A549 (cell line): ENCODE measurements at regions not wholly inside any gene's neighbourhood (a gene's known extent, or its start where the extent isn't known, plus 50 kb on each side); places are given as distances from the start of the nearest gene placed in this dataset.

ENCODE experiments used
- ATAC-seq, 2 experiments: fragments of 200-7000 bp in 1 of 2; fragments of >200 bp in 1 of 2; cut with Nextera tagmentation in 1 of 2; cut with Tn5 transposase in 1 of 2; 3 replicates each; pipeline versions ENCODE4 v1.8.0 to v1.9.1; 2018 to 2020; ENCODE audit warnings: mild to moderate bottlenecking in 1 of 2, moderate library complexity in 1 of 2
- CTCF ChIA-PET: fragments of 300-600 bp; sonication (Branson Sonifier 250); formaldehyde crosslinking; extraction: SDS; loops from one replicate; lab custom pipeline; 2021; ENCODE audit warnings: antibody characterized with exemption, inconsistent platforms; lab: Yijun Ruan, JAX
- POLR2A ChIA-PET: fragments of 350-600 bp; formaldehyde crosslinking; extraction: SDS; loops from one replicate; lab custom pipeline; 2021; ENCODE audit warnings: antibody characterized with exemption, inconsistent platforms; lab: Yijun Ruan, JAX
- DNase-seq, 2 experiments: peaks; one replicate each; pipeline versions ENCODE4 v3.0.0 to v3.0.0-alpha.2; 2011 to 2016; ENCODE audit warnings: low read depth in 1 of 2, low spot score in 1 of 2
- FAIRE-seq: peaks from 2 replicates; lab custom pipeline; 2011; peaks lifted over from hg19 to GRCh38; lab: Jason Lieb, UNC
- H3K27ac ChIP-seq, 2 experiments: fragments of >200 bp; sonication (Bioruptor Twin); formaldehyde crosslinking; 3 replicates each; pipeline ENCODE4 v1.5.1; 2016 to 2017
- H3K4me1 ChIP-seq: fragments of >200 bp; sonication (Bioruptor Twin); formaldehyde crosslinking; 3 replicates; pipeline ENCODE4 v1.6.1; 2016
- H3K4me2 ChIP-seq: fragments of >200 bp; sonication (Bioruptor Twin); formaldehyde crosslinking; 3 replicates; pipeline ENCODE4 v1.6.1; 2016
- H3K4me3 ChIP-seq: fragments of >200 bp; sonication (Bioruptor Twin); formaldehyde crosslinking; 3 replicates; pipeline ENCODE4 v1.5.1; 2016
- H3K9me3 ChIP-seq: fragments of >200 bp; sonication (Bioruptor Twin); formaldehyde crosslinking; 3 replicates; pipeline ENCODE4 v1.6.1; 2016
- CBX8 ChIP-seq: fragments of 200-600 bp; sonication (generic); IDR thresholded peaks from 2 replicates; pipeline ENCODE4 v1.6.1; 2016
- CEBPB ChIP-seq, 2 experiments: fragments of >200 bp in 1 of 2; sonication (Bioruptor Twin) in 1 of 2; formaldehyde crosslinking in 1 of 2; IDR thresholded peaks; 2 replicates each; pipeline ENCODE4 v1.6.1; 2012 to 2016
- EHF ChIP-seq: fragments of 250-450 bp; sonication (Bioruptor Pico); IDR thresholded peaks from 2 replicates; pipeline ENCODE4 v1.5.0; 2020; ENCODE audit warnings: mild to moderate bottlenecking
- ELK1 ChIP-seq: fragments of 150-350 bp; IDR thresholded peaks from 2 replicates; pipeline ENCODE4 v1.6.1; 2014; ENCODE audit warnings: low read depth, mild to moderate bottlenecking, low read length
- ESRRA ChIP-seq: fragments of 150-350 bp; IDR thresholded peaks from 2 replicates; pipeline ENCODE4 v1.6.1; 2014; ENCODE audit warnings: mild to moderate bottlenecking, low read length, borderline replicate concordance
- FOSL2 ChIP-seq, 2 experiments: fragments of 450-650 bp in 1 of 2; fragments of >200 bp in 1 of 2; sonication (Bioruptor Twin) in 1 of 2; formaldehyde crosslinking; IDR thresholded peaks; 2 replicates each; pipeline versions ENCODE4 v1.5.0 to v1.6.1; 2016 to 2020; ENCODE audit warnings: mild to moderate bottlenecking in 1 of 2, moderate library complexity in 1 of 2
- HEYL ChIP-seq: fragments of 250-450 bp; sonication (Bioruptor Pico); IDR thresholded peaks from 2 replicates; pipeline ENCODE4 v1.8.0; 2021; ENCODE audit warnings: mild to moderate bottlenecking, moderate library complexity
- HMGXB4 ChIP-seq: fragments of 250-450 bp; sonication (Bioruptor Pico); IDR thresholded peaks from 2 replicates; pipeline ENCODE4 v1.5.0; 2021; ENCODE audit warnings: mild to moderate bottlenecking, moderate library complexity, borderline replicate concordance
- MAFK ChIP-seq: fragments of 450-650 bp; IDR thresholded peaks from 2 replicates; pipeline ENCODE4 v1.6.1; 2014; ENCODE audit not compliant: partially characterized antibody
- MAZ ChIP-seq: fragments of 150-350 bp; IDR thresholded peaks from 2 replicates; pipeline ENCODE4 v1.6.1; 2014; ENCODE audit warnings: antibody characterized with exemption, low read depth, low read length, borderline replicate concordance
- NFE2L2 ChIP-seq: fragments of 150-350 bp; conservative IDR thresholded peaks from 2 replicates; pipeline ENCODE4 v1.6.1; 2014; ENCODE audit warnings: low read length
- NPAS2 ChIP-seq: fragments of 250-450 bp; sonication (Bioruptor Pico); IDR thresholded peaks from 2 replicates; pipeline ENCODE4 v1.8.0; 2022; ENCODE audit warnings: mild to moderate bottlenecking, moderate library complexity, borderline replicate concordance
- POLR2A ChIP-seq: IDR thresholded peaks from 2 replicates; pipeline ENCODE4 v1.6.1; 2012; ENCODE audit warnings: mild to moderate bottlenecking, low read length
- RAD21 ChIP-seq, 2 experiments: fragments of >200 bp in 1 of 2; sonication (Bioruptor Twin) in 1 of 2; formaldehyde crosslinking in 1 of 2; IDR thresholded peaks in 1 of 2; conservative IDR thresholded peaks in 1 of 2; 2 replicates in 1 of 2; 3 replicates in 1 of 2; pipeline ENCODE4 v1.6.1; 2012 to 2018; ENCODE audit warnings: inconsistent platforms in 1 of 2
- RCOR1 ChIP-seq: fragments of 150-350 bp; IDR thresholded peaks from 2 replicates; pipeline ENCODE4 v1.6.1; 2014; ENCODE audit warnings: antibody characterized with exemption, low read length, low read depth
- REST ChIP-seq: fragments of 200-600 bp; sonication (generic); IDR thresholded peaks from 2 replicates; pipeline ENCODE4 v1.6.1; 2016; ENCODE audit warnings: antibody characterized with exemption, mild to moderate bottlenecking, moderate library complexity
- RFX5 ChIP-seq: fragments of 450-650 bp; IDR thresholded peaks from 2 replicates; pipeline ENCODE4 v1.7.1; 2014; ENCODE audit warnings: antibody characterized with exemption, mild to moderate bottlenecking, moderate library complexity
- RNF2 ChIP-seq: fragments of 200-600 bp; sonication (generic); IDR thresholded peaks from 2 replicates; pipeline ENCODE4 v1.6.1; 2016; ENCODE audit warnings: low read depth, mild to moderate bottlenecking, antibody characterized with exemption, moderate library complexity, borderline replicate concordance
- SMC3 ChIP-seq: fragments of >200 bp; sonication (Bioruptor Twin); formaldehyde crosslinking; IDR thresholded peaks from 3 replicates; pipeline ENCODE4 v1.6.1; 2018; ENCODE audit warnings: inconsistent platforms
- TFCP2L1 ChIP-seq: fragments of 250-450 bp; sonication (Bioruptor Pico); IDR thresholded peaks from 2 replicates; pipeline ENCODE4 v1.5.0; 2021; ENCODE audit warnings: mild to moderate bottlenecking
- ZC3H11A ChIP-seq: fragments of 450-650 bp; IDR thresholded peaks from 2 replicates; pipeline ENCODE4 v1.6.1; 2014; ENCODE audit warnings: antibody characterized with exemption, mild to moderate bottlenecking
- ZNF302 ChIP-seq: fragments of 250-450 bp; sonication (Bioruptor Pico); IDR thresholded peaks from 2 replicates; pipeline ENCODE4 v1.9.0; 2021; ENCODE audit warnings: inconsistent platforms, mild to moderate bottlenecking, moderate library complexity
- ZSCAN20 ChIP-seq: fragments of 250-450 bp; sonication (Bioruptor Pico); IDR thresholded peaks from 2 replicates; pipeline ENCODE4 v1.8.0; 2022; ENCODE audit warnings: mild to moderate bottlenecking, moderate library complexity
- WGBS: methylation state at CpG from one replicate; pipeline ENCODE4 v1.1.6; 2017; ENCODE audit errors: missing lambda C conversion rate; 5-methylcytosine and 5-hydroxymethylcytosine counted together

- ATAC-seq = no peak; a peak in 1 of 6 replicates
- POLR2A ChIA-PET = no interaction called here
- WGBS = 29% methylated on average over 4 of the region's 4 CpGs
- H3K27ac ChIP-seq = no peak overlapping the region
- DNase-seq = no peak
- no peaks in the 10 kb centered on the region for H3K9me3 ChIP-seq
- no peaks in the 10 kb centered on the region for H3K4me1 ChIP-seq
- no peak overlapping the region for H3K4me2 ChIP-seq
- CTCF ChIA-PET = no interaction called here
- no peak for TF ChIP-seq REST
- no peak for TF ChIP-seq EHF
- TF ChIP-seq HMGXB4 = no peak
- TF ChIP-seq ZSCAN20 (CRISPR knock-in tag) = no peak
- no peak for TF ChIP-seq ZNF302 (CRISPR knock-in tag)
- TF ChIP-seq MAZ = no peak
- no peak for FAIRE-seq
- H3K4me3 ChIP-seq = no peak overlapping the region
These were observed 90.2 kb upstream of the RET start for GRCh38 chr10:42986633-42987032.

GRCh38 chr10:42987121-42987541, 89.7 kb upstream of the RET start:
- 42% methylated on average over 8 of the region's 8 CpGs for WGBS
- ChIA-PET POLR2A (no interaction called here), CTCF (no interaction called here)
- TF ChIP-seq RAD21 (conservative IDR thresholded peaks at IDR 0.05 in 1 of 2, IDR thresholded peaks at IDR 0.05 in 1 of 2) (no peak), RNF2 (no peak), NPAS2 (CRISPR knock-in tag) (no peak), ZSCAN20 (CRISPR knock-in tag) (no peak), POLR2A (no peak), ESRRA (no peak), HEYL (CRISPR knock-in tag) (no peak), EHF (no peak), ELK1 (no peak), RFX5 (no peak), FOSL2 (IDR thresholded peaks at IDR 0.05) (no peak), FOSL2 (CRISPR knock-in tag; IDR thresholded peaks at IDR 0.05) (no peak), MAZ (no peak), SMC3 (no peak), MAFK (no peak), CBX8 (no peak), ZC3H11A (no peak), NFE2L2 (no peak), TFCP2L1 (CRISPR knock-in tag) (no peak), RCOR1 (no peak), CEBPB (IDR thresholded peaks at IDR 0.05) (no peak)
- Histone ChIP-seq H3K4me3 (no peak overlapping the region), H3K9me3 (no peaks in the 10 kb centered on the region), H3K27ac (no peak overlapping the region), H3K4me1 (no peaks in the 10 kb centered on the region), H3K4me2 (no peak overlapping the region)
- ATAC-seq = no peak
- no peak for FAIRE-seq
- no peak for DNase-seq
